Mammary epithelial cell (primary cell): ENCODE measurements at regions not wholly inside any gene's neighbourhood (a gene's known extent, or its start where the extent isn't known, plus 50 kb on each side); places are given as distances from the start of the nearest gene placed in this dataset.

Experiments used
- EZH2 ChIP-seq: IDR thresholded peaks from 2 replicates; pipeline ENCODE4 v1.6.1; 2012; ENCODE audit warnings: low read length, inconsistent platforms, borderline replicate concordance
- TF ChIP-seq, protein P1 (sequence below), 2 donors: IDR thresholded peaks in 1 of 2; conservative IDR thresholded peaks in 1 of 2; 2 replicates each; pipeline ENCODE4 v1.5.1; 2011 to 2012; ENCODE audit warnings: inconsistent platforms in 2 of 2, low read length in 2 of 2, mild to moderate bottlenecking in 2 of 2, control low read depth in 1 of 2, low read depth in 1 of 2; ENCODE audit not compliant: insufficient read depth in 1 of 2; ENCODE audit errors: extremely low read depth in 1 of 2

DNA sequence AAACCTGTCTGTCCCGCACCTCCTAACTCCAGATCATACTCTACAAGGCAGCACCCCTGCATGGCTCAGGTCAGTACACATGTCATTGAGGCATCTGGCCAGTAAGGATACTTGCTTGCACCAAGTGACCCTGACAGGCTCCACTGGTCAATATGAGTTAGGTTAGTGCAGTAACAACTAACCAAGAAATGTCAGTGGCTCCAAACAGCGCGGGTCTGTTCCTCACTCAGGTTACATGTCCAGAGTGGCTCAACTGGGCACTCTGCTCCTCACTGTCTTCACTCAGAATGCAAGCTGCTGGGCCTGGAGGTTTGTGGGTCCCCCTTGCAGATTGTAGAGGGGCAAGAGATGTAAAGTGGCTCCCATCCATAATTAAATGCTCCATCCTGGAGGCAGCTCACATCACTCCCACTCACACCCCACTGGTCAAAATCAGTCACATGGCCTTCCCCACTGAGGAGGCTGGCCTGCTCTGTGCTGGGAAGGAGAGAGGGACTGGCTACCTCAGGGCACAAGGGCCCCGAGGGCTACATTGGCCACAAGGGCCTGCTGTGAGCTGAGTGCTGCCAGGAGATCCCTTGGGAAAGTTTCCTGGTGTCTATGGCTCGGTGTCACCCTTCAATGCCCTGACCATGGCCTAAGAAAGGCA, 109.1 kb upstream of the GDF10 start:
- TF ChIP-seq, protein P1, sequence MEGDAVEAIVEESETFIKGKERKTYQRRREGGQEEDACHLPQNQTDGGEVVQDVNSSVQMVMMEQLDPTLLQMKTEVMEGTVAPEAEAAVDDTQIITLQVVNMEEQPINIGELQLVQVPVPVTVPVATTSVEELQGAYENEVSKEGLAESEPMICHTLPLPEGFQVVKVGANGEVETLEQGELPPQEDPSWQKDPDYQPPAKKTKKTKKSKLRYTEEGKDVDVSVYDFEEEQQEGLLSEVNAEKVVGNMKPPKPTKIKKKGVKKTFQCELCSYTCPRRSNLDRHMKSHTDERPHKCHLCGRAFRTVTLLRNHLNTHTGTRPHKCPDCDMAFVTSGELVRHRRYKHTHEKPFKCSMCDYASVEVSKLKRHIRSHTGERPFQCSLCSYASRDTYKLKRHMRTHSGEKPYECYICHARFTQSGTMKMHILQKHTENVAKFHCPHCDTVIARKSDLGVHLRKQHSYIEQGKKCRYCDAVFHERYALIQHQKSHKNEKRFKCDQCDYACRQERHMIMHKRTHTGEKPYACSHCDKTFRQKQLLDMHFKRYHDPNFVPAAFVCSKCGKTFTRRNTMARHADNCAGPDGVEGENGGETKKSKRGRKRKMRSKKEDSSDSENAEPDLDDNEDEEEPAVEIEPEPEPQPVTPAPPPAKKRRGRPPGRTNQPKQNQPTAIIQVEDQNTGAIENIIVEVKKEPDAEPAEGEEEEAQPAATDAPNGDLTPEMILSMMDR (conservative IDR thresholded peaks at IDR 0.05 in 1 of 2, IDR thresholded peaks at IDR 0.05 in 1 of 2; ENCODE audit: extremely low read depth in 1 of 2, insufficient read depth in 1 of 2, low read depth in 1 of 2, low read length in 2 of 2): no peak
- TF ChIP-seq EZH2: no peak
